ENCODE measurements at regions not wholly inside any gene's neighbourhood (a gene's known extent, or its start where the extent isn't known, plus 50 kb on each side); places are given as distances from the start of the nearest gene placed in this dataset.

DNA sequence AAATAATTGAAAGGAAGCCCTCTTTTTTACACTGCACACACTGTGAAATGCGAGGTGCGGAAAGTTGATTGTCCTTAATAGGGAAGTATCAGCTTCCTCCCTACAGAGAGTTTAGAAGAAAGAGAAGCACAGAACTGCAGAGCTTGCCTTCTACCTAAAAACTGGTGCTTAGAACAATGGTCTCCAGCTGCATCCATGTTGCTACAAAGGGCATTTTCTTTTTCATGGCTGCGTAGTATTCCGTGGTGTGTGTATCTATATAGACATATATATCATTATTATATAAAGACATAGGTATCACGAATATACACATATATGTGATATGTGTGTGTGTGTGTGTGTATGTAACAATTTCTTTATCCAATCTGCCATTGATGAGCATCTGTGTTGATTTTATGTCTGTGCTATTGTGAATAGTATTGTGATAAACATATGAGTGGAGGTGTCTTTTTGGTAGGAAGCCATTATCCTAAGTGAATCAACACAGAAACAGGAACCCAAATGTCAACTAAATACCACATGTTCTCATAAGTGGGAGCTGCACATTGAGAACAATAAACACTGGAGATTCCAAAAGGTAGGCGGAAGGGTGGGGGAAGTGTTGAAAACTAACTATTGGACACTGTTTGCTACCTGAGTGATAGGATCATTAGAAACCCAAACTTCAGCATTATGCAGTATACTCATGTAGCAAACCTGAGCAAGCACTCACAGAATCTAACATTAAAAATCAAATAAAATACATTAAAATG, 290.0 kb upstream of the RUNX1 start:
- no peak for DNase-seq (ENCODE audit: low read depth in 4 of 4, low spot score in 3 of 4)

DNA sequence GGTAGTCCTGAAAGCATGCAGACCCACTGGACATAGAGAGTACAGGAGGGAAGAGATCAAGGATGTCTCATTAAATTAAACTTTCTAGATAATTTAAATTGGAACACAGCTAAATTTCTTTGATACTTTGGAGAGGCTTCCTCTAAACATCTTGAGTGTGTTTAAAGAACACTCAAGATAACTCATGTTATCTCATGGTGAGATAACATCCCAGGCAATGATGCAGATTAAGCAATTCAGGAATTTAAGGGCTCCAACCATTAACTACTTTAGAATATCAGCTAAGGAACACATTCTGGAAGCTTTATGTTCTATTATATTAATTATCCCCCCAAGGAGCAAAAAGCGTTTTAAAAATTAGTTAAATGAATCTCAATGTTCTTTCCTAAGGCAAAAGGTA, 289.2 kb upstream of the RUNX1 start:
- DNase-seq (ENCODE audit: low read depth in 4 of 4, low spot score in 3 of 4), result no peak

DNA sequence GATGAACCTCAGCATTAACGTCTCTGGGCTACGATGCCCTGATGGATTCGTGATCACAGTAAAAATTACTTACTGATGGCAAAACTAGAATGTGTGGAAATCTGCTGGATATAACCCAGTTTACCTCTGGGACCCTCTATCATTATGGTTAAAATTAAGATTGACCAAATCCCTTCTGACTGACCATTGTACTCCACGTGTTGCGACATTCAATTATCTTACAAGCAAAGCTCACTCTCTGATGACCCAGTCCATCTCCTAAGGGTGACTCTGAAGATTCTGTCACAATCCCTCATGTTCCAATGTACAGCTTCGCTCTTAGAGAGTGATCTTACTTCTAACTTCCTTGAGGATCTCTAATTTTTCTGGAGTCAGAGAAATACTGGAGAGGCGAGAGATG, 288.5 kb upstream of the RUNX1 start:
- no peak for DNase-seq (ENCODE audit: low read depth in 4 of 4, low spot score in 3 of 4)

DNA sequence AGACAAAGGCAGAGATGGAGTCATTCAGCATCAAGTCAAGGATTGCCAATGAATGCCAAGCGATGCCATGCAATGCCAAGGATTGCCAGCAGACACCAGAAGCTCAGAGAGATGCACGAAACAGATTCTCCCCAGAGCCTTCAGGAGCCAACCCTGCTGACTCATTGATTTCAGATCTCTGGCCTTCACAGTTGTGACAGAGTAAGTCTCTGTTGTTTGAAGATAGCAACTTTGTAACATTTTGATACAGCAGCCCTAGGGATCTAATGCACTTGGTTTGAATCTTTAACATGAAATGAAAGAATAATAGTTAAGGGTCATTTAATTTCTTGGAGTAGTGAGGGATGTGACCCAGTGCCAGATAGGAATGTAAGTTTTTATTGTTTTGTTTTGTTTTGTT, 287.4 kb upstream of the RUNX1 start:
- no peak for DNase-seq (ENCODE audit: low read depth in 4 of 4, low spot score in 3 of 4)

DNA sequence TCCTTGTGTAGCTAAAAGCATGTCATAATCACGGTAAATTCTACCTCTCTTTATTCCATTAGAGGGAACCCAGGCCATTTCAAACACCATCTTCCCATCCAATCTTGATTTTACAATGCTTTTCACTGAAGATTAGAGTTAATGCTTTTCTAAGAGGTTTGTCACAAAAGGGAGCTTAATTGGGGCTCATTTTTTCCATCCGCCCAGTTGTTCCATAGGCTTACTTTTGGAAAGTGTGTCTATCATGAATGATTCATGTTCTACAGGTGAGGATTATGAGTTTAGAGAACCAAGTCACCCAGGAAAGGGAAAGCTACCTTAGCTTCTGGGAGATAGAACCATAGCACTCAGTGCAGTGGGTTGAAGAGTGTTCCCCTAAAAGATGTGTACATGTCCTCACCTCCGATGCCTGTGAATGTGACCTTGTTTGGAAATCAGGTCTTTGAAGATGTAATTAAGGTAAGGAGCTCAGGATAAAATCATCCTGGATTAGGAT, 286.9 kb upstream of the RUNX1 start:
- no peak for DNase-seq (ENCODE audit: low read depth in 4 of 4, low spot score in 3 of 4)

DNA sequence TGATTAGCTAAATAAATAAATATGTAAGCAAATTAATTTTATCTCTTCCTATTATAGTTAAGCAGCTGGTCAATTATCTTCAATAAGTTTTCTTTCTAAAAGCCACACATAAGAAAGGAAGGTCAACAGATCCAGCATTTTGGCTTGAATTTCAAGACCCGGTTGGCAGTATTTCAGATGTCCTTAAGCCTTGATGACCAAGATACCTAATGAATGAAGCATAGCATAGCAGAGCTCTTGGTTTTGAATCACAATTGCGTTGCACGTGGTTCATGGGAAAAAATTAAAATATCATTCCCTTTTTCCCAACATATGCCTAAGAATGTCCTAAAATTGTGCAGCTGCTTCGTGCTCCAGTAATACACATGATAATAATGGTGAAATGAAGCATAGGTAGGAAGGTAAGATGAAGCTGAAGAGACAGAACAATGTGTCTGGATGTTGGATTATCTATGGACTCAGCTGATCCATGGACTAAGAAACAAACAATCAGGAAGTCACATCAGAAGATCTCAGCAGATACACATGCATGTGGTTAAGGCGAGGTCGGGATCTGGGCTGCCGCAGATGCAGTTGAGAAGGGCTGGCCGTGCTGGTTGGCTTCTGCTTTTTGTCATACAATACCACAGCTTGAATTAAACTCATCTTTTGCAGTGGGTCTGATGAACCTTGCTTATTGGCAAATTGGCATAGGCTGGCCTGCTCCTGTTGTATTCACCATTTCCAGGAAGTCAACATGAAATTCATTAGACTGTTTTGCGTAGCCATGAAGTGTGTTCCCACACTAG, 284.9 kb upstream of the RUNX1 start:
- DNase-seq (ENCODE audit: low read depth in 4 of 4, low spot score in 3 of 4), result no peak

DNA sequence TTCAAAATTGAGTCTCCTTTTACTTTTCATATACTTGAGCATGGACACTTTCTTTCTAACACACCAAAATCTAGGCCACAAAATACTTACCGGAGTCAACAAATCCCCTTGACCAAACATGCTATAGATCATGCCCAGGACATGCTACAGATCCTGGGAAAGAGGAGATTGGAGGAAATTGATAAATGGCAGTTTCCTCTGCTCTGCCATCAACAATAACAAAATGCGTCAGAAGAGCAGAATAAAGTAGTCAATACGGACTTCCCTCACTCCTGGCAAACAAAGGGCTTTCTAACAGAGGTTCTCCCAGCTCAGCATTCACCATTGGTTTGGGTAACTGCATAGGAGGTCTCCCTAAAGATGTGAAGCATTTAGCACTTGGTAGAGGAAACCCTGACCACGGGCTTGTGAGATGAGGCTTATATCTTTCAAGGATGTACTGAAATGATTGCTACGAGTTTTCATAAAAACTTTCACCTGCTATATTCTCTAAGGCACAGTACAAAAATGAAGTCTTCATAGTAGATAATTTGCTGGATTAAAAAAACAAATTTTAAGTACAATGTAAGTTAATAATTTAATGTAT, 283.8 kb upstream of the RUNX1 start:
- DNase-seq (ENCODE audit: low read depth in 4 of 4, low spot score in 3 of 4), result no peak

DNA sequence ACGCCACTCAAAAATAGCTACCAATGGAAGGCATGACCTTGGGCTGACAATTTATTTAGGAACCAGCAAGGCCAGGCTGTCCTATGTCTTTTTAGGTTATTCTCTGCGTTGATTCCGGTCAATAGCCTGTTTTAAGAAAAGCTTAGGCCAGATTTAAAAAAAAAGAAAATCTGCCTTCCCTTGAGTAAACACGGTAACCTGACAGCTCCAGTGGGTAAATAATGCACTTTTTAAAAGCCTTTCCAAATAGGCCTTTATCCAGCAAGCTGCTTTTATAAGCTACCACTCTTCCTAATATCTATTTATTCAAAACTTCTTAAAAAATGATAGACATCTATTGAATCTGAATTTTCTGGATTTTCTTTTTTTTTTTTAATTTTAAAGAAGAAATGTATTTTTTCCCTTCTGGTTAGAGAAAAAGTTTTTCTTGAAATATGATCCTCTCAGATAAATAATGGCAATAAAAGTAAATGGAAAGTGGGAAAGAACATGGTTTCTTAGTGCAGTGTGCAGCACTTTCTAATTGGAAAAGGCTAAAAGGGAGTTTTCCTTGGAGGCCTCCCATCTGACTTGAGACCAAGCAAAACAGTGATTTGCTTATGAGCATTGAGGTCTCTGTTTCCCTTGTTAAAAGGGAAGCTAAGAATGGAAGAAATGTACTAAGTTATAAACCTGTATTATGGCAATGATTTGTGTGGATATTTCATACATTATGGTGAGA, 281.0 kb upstream of the RUNX1 start:
- DNase-seq (ENCODE audit: low read depth in 4 of 4, low spot score in 3 of 4), result peak; percentile 16 to 52 (median 45)

DNA sequence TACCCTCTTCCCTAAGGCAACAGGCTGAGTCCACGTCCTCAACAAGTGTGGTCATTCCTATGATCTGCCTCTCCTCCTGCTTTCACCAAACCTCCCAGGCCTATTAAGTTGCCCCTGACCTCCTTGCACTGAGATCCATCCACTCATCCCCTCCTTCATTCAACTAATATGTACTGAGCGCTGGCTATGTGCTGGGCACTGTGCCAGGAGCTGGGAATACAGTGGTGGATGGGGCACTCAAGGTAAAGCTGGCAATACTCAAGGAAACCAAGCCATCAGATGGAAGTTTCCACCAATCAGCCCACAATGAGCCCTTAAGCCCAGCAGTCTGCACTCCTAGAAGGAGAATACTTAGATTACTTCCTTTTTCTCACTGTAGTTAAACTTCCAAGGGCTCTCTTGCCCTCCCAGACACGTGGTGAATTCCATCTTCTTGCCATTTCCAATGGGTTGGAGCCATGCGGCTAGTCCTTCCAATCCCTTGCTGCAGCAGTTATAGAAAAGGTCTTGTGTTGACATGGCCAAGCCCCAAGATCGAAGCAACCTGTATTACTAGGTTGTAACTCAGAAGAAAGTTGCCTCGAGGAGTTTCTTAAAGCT, 279.9 kb upstream of the RUNX1 start:
- DNase-seq (ENCODE audit: low read depth in 4 of 4, low spot score in 3 of 4), result no peak

DNA sequence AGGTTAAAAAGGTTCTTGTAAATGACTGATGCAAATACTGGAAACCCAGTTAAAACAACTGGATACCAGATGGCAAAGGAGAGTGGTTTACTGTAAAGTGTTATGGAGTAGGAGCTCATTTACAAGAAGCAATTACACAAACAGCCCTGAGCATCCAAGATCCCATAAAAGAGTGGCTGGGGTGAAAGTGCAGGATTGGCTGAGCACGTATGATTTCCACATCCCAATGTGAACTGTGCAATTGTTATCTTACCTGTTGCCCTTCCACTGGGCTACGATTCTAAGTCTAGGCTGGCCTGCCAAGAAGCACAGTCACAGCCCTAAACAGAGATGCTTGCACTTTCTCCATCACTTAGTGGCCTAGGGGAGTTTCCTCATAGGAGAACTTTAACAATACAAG, 277.6 kb upstream of the RUNX1 start:
- DNase-seq (ENCODE audit: low read depth in 4 of 4, low spot score in 3 of 4), result no peak

DNA sequence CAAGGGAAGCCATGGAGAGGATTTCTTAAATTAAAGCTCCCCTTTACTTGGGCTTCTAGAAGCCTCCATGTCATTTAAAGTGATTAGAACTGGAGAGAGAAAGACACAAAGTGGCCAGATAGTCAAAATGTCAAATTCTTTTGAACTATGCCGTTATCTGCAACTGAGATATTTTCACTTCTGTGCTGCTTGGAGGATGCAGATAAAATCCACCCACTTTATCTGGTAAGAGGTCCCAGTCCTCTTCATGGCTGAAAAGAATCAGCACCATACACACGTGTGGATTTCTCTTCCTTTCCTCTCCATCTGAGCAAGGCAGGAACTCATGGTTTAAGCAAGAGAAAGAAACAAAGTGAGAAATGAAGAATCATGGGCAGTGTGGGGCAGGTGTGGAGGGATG, 276.9 kb upstream of the RUNX1 start:
- DNase-seq (ENCODE audit: low read depth in 4 of 4, low spot score in 3 of 4), result no peak

DNA sequence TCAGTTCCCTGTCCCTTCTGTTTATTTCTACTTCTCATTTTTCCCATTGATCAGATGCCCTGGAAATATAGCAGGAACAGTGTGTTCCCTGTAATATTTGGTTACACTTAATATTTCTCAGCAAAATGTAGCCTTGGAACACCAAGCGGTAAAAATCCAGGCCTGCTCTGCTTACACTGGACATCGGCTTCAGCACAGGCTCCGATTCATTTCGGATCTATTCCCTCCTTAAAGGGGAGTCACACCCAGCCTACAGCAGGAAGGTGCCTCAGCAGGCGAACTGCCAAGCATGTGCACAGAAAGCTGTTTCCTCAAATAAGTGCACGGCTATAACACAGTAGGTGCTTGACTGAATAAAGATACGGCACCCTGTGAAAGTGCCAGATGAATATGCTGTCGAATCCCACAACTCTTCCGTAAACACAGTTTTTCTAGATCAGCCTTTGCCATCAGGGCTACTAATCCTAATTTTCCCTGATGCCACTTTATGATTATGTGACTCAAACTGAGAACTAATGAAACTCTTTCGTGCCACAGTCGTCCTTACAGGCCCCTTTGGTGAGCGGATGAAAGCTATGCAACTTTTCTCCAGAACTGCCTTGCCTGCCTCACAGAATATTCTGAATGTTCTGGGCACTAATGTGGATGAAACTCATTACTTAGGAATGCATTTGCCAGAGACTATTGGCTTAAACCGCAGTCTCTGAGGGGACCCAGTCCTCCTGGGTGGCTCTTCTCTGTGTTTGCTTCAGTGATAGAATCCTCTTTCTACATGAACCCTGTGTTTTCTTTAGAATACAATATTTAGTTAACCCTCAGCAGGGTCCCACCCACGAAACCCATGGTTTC, 275.5 kb upstream of the RUNX1 start:
- DNase-seq (ENCODE audit: low read depth in 4 of 4, low spot score in 3 of 4), result no peak

DNA sequence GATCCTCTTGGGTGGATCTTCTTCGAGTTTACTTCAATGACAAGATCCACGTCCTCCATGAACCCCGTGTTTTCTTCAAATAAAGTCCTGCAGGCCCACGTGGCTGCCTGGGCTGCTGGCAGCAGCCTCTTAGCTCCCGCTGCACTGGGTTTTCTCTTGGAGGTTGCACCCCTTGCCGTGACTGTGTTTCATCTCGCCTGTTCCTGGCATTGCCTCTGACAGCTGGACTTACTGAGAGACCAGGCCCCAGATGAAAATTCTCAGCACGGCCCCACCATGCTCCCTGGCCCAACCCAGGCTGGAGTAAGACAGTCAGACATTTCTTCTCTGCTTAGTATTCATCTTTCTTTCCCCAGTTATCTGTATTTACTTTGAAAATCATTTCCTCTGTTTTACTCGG, 274.8 kb upstream of the RUNX1 start:
- DNase-seq (ENCODE audit: low read depth in 4 of 4, low spot score in 3 of 4), result no peak

DNA sequence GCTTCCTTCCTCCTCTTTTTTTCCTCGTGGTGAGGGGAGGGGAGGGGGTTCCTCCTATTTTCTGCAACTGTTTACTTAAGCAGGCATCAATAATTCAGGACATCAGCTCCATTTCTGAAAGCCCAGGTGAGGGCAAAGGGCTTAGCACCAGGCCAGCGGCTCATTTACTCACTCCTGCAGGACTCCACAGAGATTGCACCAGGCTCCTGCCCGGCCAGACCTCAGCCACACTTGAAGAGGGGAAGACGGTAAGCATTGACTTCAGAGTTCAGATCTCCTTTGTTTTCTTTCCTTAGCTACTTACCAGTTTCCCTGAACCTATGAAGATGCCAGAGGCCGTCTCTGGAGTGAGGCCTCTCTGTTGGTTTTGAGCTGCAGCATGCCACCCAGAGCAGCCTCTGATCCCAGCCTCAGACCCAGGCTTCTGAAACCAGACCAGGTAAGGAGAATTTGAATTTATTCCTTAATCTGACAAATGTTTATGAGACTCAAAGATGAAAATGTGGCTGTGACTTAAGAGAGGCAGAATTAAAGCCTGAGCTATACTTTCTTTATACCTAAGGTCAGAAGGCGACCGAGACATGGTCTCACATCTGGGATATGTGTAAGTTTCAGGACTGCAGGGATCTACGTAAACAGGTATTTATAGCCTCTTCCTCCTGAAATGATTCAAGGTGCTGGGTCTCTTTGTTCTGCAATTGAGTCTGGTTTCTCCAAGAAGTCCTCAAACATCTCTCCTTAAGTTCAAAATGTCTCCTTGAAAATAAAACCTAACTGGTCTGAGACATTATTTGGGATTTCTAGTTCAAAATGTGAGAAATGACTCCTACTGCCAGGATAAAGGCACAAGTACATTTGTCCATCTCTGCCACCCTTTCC, 272.5 kb upstream of the RUNX1 start:
- no peak for DNase-seq (ENCODE audit: low read depth in 4 of 4, low spot score in 3 of 4)

DNA sequence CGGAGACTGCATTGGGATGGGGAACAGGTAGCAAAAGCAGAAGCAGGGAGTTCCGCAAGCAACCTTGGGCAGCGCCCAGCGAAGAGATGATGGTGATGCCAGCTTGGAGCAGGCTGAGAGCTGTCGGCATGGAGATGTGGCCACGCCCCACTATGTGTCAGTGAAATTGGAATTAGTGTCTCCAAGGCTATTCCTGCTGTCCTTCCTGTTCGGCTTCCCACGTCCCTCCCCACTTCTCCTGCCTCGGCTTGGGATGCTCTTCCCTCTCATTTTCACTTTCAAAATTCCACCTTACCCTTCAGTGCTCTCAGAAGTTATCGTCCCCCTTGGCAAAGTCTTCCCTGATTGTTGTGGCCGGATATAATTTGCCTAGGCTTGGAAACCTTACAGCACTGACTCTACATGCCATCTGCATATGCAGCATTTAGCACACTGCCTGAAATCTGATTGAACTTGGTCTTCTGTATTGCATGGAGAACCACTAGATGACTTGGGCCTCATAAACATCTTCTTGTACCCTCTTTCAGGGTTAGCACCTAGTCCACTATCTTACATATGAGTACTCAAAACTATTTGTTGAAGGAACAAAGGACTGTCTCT, 270.7 kb upstream of the RUNX1 start:
- DNase-seq (ENCODE audit: low read depth in 4 of 4, low spot score in 3 of 4), result no peak

DNA sequence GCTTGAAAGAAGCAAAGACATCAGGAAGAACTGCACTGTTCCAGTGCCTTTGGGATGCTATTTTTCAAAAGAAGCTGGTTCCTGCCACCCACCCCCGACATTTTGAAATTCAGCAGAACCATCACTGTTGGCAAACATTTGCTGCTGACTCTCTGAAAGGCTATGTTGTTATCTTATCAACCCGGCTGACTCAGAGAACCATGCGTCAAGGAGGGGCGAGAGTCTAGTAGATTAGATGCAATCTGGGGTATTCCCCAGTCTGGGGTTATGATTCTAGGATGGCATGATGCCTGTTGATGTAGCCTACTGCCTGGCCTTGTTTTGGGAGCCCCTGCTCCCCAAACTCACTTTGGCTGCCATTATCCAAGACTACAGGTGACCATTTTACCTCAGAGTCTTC, 267.8 kb upstream of the RUNX1 start:
- no peak for DNase-seq (ENCODE audit: low read depth in 4 of 4, low spot score in 3 of 4)

DNA sequence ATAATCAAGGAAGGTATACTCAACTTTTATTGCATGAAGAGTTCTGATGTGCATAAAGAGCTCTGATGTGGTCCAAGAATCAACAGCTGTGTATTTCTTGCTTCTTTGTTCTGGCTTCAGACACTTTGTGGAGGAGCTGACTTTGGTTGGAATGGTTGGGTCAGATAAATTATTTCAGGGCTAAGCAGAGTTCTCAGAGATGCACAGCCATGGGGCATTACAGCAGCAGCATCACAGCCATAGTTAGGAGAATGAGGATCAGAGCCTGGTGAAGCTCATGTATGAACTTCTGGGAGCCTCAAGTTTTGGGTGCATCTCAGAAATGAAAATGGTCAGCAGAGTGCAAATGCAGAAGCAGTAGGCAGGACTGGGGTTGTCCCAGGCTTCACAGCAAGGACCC, 267.4 kb upstream of the RUNX1 start:
- DNase-seq (ENCODE audit: low read depth in 4 of 4, low spot score in 3 of 4), result no peak

DNA sequence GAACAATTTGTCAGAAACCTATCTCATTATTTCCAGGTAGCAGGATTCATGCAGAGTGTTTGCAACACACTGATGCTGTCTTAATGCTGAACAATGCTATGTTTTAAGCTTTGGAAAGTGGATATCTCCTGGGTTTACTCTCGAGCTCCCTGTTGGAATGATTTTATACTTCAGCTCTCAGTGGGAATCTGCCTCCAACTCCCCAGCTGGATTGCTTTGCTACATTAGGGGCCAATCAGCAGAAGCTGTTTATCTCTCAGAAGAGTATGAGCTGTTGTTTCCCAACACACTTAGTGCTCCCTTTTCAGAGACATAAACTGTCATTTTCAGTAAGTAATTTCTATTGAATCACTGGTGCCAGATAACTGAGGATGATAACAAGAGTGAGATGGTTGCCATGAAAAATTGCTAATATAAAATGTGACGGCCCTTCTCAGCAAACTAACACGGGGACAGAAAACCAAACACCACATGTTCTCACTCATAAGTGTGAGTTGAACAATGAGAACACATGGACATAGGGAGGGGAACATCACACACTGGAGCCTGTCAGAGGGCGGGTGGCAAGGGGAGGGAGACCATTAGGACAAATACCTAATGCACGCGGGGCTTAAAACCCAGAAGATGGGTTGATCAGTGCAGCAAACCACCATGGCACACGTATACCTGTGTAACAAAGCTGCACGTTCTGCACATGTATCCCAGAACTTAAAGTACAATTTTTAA, 265.9 kb upstream of the RUNX1 start:
- no peak for DNase-seq (ENCODE audit: low read depth in 4 of 4, low spot score in 3 of 4)

All from right renal pelvis (tissue), 4 donors.